HG03342 (cell line): ENCODE measurements at regions not wholly inside any gene's neighbourhood (a gene's known extent, or its start where the extent isn't known, plus 50 kb on each side); places are given as distances from the start of the nearest gene placed in this dataset.

Source experiments
- ATAC-seq: cut with Tn5 transposase; IDR thresholded peaks from one replicate; pipeline ENCODE4 v1.9.1; 2021; ENCODE audit warnings: mild to moderate bottlenecking, moderate library complexity; ENCODE audit not compliant: unreplicated experiment

DNA sequence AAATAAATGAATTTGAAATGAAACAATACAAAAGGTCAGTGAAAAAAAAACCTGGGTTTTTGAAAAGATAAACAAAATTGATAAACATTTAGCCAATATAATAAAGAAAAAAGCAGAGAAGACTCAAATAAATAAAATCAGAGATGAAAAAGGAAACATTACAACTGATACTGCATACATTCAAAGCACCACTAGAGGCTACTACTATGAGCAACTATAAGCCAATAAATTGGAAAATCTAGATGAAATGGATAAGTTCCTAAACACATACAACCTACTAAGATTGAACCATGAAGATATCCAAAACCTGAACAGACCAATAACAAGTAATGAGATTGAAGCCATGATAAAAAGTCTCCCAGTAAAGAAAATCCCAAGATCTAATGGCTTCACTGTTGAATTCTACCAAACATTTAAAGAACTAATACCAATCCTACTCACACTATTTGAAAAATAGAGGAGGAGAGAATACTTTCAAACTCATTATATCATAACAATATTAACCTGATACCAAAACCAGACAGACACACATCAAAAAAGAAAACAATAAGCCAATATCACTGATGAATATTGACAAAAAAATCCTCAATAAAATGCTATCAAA is 80.8 kb upstream of the CERS6 start:
- no peak for ATAC-seq

DNA sequence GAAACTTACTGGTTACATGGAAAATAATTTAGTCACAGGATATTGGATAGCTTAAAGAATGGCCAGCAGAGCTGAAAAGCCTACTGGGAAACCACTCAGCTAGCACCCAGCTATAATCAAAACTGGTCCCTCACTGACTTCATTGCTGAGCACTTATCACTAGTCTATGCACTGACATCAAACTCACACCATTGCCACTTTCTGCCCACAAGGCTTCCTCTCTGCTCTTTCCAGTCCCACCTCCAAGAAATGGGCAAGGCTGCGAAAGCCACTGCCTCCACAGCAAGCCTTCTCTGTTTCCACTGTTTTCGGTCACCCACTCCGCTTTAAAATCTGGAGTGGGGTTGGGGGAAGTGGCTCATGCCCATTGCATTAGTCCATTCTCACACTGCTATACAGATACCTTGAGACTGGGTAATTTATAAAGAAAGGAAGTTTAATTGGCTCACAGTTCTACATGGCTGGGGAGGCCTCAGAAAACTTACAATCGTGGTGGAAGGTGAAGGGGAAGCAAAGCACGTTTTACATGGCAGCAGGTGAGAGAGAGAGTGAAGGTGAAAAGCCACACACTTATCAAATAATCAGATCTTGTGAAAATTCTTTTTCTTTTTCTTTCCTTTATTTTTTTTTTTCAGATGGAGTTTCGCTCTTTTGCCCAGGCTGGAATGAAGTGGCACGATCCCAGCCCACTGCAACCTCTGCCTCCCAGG is 77.0 kb upstream of the CERS6 start:
- ATAC-seq: no peak

DNA sequence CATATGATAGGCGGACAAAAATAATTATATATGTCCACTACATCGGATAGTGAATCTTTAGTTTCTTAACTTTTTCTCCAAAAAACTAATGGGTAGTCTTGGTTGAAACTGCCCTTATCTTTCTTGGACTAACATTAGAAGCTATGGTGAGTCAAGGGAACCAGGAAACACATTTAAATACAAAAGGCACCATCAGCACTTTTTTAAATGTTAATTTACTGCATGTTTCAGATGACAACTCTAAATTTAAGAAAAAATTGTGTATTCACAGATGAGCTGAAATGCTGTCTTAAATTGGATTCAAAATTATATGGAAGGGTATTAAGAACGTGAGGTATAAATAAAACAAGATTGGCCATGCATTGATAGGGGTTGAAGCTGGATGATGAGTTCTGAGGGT is 75.6 kb upstream of the CERS6 start:
- no peak for ATAC-seq

DNA sequence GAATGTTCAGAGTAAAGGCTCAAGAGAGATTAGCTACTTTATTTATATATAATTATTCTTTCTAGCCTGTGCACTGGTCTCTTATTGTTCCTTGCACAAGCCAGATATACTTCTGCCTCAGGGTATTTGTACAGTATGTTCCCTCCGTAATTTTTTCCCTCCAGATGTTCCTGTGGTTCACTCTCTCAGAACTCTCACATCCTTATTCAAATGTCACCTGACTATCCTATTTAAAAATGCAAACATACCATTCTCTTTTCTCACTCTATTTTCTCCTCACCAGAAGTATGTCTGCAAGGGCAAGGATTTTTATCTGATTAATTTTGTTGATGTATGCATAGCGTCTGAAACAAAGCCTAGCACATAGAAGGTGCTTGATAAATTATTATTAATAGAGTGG is 64.0 kb upstream of the CERS6 start:
- no peak for ATAC-seq

GRCh38 chr2:168392797-168393196 is 63.3 kb upstream of the CERS6 start:
- no peak for ATAC-seq

DNA sequence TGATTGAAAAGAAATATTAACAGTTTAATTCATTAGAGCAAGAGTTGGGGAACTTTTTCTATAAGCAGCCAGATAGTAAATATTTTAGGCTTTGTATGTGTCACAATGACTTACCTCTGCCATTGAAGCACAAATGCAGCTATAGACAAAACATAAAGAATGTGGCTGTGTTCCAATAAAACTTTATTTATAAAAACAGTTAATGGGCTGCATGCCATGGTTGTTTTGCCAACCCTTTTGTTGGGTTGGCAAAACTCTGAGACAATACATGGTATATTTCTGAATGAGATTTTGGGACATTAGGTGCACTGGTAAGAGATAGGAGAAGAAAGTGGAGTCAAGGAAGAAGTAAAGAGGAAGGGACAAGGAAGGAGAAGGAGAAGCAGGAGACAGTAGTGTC is 61.8 kb upstream of the CERS6 start:
- ATAC-seq: no peak

DNA sequence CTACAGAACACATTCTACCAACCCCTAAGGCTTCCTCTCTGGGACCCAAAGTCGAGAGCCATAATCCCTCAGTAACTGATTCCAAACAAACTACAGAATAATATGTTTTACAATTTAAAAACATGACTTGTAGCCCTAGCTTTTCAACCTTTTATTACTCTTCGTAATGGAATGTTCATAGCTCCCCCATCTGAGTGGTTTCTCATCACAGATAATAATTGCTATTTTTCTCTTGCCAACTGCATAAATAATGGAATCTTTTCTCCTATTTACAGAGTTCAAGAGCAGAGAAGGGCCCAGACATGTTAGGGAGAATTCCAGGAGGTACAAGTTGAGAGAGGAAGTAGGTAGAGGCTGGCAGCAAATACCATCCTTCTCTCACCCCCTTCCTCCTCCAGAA is 59.9 kb upstream of the CERS6 start:
- ATAC-seq: no peak

DNA sequence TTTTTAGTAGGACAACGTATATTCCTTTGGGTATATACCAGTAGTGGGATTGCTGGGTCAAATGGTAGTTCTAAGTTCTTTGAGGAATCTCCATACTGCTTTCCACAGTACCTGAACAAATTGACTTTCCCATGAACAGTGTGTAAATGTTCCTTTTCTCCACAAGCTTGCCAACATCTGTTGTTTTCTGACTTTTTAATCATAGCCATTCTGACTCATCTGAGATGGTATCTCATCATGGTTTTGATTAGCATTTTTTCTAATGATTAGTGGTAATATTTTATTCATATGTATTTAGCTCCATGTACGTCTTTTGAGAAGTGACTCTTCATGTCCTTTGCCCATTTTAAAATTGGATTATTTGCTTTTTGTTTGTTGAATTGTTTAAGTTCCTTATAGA is 58.4 kb upstream of the CERS6 start:
- no peak for ATAC-seq

- no peak for ATAC-seq
Observed at GRCh38 chr2:168401048-168401556, 55.0 kb upstream of the CERS6 start.

DNA sequence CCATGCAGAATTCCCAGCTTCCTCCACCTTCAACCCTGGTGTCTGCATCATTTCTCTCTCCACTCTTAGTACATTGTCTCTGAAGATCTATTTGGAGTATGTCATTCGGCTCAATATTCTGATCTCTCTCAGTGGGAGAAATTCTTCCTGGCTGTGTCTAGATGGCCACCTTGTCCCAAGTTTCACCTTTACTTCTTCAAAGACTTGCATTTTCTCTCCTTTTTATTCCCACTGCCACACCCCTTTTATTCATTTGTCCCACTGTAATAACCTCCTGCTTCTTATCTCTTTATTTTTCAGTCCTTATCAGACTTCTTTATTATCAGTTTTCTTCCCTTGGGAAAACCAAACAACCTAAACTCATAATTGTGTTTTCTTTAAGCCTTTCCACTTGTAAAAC is 54.3 kb upstream of the CERS6 start:
- no peak for ATAC-seq

DNA sequence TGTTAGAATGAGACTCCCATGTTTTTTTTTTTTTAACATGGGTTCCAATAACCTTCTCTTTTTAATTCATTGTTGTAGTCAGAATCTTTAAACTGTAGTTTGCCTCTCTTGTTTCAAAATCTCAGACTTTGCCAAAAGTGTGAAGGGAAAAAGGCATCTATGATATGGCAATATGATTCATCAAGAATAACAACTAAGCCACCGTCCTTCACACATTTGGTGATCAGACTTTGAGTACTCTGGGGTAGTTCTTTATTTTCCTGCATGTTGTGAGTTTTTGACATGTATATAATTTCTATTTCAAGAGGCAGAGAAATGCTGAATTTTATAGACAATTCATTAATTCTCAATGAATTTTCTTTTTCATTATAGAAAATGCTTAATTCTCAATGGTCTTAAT is 53.5 kb upstream of the CERS6 start:
- no peak for ATAC-seq

DNA sequence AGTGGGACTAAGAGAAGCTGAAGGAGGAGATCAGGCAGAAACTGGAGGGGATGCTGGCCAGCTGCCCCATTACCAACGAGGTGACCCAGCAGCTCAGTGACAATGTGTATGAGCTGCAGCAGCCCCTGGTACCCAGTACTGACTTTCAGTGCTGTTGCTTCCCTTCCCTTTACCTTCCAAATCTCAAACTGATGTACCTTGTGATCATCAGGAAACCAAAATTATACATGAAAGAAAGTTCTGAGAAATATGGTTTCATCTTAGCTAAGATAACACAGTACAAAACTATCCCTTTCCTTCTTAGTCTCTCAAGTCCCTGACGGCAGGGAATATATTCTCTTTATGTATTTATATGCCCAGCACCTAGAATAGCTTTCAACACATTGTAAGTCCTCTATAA is 52.3 kb upstream of the CERS6 start:
- no peak for ATAC-seq

DNA sequence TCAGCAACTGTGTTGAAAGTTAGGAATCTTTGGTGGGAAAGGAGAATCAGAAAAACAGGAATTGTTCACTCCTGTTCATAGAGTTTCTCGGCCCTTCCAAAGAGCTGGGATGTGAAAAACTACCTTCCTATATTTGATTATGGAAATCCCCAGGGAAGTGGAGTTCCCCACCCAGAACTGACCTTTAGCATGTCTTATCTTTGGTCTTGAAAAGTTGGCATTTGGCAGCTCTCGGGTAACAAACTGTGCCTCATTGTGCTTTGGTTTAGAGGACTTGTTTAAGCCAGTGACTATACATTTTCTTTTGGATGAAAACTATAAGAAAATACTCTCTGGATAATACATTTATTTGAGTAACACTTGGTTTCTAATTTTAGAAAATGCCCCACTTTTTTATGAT is 51.3 kb upstream of the CERS6 start:
- ATAC-seq: no peak
